Middle frontal gyrus (tissue), 1 donor: ENCODE measurements at regions not wholly inside any gene's neighbourhood (a gene's known extent, or its start where the extent isn't known, plus 50 kb on each side); places are given as distances from the start of the nearest gene placed in this dataset.

ENCODE experiments used
- DNase-seq: peaks from one replicate; pipeline ENCODE4 v3.0.0-alpha.2; 2015; ENCODE audit warnings: low spot score; ENCODE audit errors: extremely low spot score

GRCh38 chr21:27168084-27168483 is 201.2 kb upstream of the ADAMTS5 start:
- no peak for DNase-seq

DNA sequence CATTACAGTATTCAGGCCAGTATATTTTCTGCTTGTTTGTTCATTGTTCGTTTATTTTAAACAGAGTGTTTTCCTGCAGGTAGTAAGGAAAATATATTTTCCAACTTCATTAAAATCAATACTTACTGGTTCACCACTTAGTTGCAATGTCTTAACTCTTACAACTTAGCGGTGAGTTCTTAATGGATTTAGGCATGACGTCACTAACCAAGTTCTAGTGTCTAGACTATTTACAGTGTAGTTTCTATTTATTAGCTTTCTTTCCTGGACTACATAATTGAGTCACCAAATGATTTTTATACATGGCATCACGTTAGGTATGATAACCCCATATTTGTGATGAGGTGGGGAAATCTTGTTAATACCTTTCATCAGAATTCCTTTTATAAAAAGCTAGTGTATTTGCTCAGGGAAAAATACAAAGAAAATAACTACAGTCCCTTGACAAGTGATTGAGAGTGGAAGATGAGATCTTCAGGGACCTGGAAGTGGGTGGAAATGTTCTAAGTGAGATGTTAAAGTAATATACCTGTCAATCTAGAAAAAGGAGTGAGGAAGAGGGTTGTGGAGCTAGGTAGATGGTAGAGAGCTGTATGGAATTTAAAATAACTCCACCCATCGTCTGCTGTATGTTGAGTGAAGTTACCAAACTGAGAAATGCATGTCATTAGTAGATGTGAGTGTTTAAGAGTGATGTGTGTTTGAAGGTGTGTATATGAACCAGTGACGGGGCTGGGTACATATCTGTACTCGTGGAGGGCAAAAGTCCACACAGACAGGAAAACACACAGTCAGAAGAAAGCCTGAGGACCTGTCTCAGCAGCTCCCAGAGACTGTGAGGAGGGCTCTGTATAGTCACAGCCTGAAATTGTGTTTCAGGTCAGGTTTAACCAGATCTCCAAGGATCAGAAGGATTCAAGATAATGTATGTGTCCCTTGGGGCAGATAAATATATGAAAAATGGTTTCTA is 197.6 kb upstream of the ADAMTS5 start:
- DNase-seq: no peak

DNA sequence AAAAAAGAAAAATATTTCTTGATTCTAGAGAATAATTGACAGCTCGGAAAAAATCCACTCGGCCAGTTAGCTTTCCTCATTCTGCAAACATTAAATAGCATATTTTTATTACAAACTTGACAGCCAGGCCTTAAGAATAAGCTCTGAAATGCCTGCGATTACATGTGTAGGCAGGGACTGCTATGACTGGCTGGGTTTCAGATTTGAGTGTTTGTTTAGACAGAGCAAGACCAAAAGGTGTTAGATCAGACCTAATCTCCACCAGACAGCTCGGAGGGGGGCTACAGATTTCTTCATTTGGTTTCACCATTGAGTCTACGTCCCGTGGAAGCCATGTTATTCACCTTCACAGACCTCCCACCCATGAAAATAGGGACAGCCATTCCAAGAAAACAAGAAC is 192.1 kb upstream of the ADAMTS5 start:
- DNase-seq: no peak

DNA sequence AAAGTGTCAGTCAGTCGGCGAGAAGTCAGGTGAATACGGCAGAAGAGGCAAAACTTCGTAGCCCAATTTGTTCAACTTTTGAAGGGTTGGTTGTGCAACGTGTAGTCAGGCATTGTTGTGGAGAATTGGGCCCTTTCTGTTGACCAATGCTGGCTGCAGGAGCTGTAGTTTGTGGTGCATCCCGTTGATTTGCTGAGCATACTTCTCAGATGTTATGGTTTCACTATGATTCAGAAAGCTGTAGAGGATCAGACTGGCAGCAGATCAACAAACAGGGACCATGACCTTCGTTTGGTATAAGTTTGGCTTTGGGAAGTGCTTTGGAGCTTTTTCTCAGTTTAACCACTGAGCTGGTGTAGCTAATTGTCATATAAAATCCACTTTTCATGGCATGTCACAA is 190.2 kb upstream of the ADAMTS5 start:
- DNase-seq: no peak

DNA sequence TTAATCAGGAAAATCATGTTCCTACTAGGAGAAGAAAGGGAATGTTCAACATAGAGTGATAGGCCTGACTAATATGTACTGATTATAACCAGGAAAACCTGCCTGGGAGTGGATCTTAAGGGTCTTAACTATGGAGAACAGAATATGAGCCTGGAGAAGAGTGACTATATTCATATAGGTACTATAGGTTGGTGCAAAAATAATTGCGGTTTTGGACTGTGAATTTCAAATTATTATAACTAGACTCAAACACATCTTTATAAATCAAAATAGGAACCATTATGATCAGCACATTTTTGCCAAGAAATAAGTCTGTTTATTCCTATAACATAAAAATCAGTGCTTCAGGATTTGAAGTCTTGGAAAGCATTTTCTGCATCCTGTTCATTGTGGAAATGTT is 189.8 kb upstream of the ADAMTS5 start:
- DNase-seq: no peak

DNA sequence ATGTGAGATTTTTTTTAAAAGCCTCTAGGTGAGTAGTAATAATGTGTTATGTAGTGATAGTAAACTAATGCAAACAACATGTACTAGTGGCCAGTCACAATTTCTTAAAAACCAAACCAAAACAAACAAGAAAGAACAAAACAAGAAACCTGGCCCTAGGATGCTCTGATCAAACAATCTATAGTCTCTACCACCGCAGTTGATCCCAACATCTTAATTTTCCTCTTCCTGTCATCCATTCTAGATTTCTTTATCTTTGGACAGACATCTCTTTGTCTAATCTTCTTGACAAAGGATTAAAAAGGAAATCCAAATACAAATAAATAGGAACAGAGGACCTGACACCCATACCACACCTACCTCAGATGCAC is 188.2 kb upstream of the ADAMTS5 start:
- DNase-seq: no peak

GRCh38 chr21:27154451-27155129 is 187.7 kb upstream of the ADAMTS5 start:
- no peak for DNase-seq

GRCh38 chr21:27152996-27153395 is 186.1 kb upstream of the ADAMTS5 start:
- no peak for DNase-seq

- no peak for DNase-seq
Measured at GRCh38 chr21:27149034-27149433, 182.1 kb upstream of the ADAMTS5 start.

DNA sequence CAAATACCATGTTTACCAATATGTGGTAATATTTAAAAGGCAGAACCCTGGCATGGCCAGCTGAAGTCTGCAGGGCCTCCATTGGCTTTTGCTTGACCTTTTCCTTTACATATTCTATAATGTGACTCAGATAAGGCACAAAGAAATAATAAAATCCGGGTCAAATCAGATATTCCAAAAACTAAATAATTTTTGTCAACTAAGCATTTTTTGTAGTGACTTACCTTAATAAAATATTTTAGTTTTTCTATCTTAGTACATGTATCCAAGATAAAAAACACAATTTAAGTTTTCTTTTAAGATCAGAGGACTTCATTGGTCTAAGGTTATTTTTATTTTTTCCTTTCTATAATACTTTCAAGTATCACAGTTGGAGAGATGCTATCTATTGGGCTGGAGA is 179.4 kb upstream of the ADAMTS5 start:
- no peak for DNase-seq

- DNase-seq: no peak
Measured at GRCh38 chr21:27145134-27145798, 178.4 kb upstream of the ADAMTS5 start.

- no peak for DNase-seq
Measured at GRCh38 chr21:27143476-27143875, 176.6 kb upstream of the ADAMTS5 start.

DNA sequence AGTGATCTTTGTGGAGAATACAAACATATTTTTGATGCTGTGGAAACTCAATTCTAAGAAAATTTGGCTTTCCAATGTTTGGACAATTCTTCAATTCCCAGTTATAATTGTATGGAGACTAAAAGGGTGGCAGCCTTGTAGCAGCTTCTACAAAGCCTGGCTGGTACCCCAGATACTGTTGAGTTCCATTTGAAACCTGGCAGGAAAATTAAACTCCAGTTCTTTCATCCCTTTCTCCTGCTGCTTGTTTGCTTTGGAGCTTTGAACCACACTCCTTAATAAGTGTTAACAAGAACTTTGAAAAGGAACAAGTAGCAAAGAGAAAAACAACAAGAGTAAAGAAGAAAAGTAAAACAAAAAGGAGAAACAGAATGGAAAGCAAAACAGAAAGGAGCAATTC is 172.6 kb upstream of the ADAMTS5 start:
- no peak for DNase-seq

GRCh38 chr21:27134516-27134915 is 167.6 kb upstream of the ADAMTS5 start:
- no peak for DNase-seq

- DNase-seq: no peak
Measured at GRCh38 chr21:27132266-27132665, 165.4 kb upstream of the ADAMTS5 start.

DNA sequence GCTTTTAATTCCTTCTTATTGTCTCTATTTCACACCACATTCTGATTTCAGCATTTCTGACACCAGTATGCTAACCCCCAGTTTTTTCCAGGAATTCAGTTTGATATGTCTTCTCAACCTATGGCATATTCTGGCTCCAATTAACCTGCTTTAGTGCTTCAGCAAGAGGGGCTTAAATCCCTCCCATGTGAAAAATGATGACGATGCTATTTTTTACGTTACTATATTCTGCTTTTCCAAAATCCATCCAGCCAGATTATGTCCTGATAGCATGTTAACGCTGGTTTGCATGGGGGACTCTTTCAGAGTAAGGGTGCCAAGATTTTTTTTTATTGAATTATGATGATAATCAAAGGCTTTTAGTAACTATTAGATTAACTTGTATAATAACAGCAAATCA is 163.3 kb upstream of the ADAMTS5 start:
- no peak for DNase-seq

DNA sequence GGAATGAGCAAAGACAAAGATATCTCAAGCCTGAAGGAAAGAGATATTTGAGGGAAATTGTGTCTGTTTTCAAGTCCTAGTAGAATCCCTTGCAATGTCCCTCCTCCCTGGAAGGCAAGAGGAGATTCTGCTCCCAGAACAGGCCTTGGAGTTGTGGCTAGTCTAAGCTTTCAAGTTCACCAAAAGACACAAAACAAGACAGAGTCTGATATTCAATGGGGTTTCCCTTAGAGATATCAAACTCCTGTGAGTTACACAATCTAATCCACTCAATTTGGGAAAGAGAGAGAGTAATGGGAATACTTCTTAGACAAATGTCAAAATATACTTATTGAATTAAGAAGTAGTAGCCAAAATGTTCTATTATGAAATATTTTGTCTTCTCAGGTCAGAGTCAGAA is 162.8 kb upstream of the ADAMTS5 start:
- DNase-seq: no peak

DNA sequence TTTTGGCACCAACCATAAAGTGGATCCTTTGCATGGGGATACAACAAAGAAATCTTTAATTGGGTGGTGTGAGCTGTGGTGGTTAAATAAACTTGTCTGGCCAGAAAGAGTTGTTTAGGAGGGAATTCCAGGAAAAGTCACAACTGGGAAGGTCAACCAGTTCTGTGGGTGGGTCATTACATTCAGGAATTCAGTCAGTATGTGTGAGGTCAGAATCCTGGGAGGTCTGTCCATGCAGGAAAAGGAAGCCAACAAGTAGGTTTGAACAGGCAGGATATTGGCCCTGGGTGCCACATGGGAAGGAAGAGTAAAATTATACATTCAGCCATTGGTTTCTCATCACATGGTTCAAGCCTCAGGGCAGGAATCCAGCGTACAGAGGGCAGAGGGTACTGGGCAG is 162.3 kb upstream of the ADAMTS5 start:
- no peak for DNase-seq

DNA sequence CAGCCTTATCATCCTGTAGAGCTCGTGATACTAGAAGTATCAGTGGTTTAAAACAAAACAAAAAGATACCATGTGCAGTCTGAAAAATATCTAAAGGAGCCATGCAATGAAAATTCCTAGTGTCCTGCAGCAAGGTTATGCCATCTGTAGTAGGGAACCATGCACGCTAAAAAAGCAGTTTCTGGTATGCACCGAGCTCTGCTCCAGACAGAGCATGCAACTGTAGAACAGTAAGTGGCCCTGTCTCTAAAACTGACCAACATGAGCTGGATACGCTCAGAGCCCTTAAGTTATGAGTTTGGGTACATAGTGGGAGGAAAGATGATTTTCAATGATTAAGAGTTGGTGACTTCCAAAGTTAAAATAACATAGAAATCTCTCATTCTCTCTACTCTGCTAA is 159.3 kb upstream of the ADAMTS5 start:
- no peak for DNase-seq

- no peak for DNase-seq
Measured at GRCh38 chr21:27122686-27123085, 155.8 kb upstream of the ADAMTS5 start.

- DNase-seq: no peak
Measured at GRCh38 chr21:27114111-27114510, 147.2 kb upstream of the ADAMTS5 start.

GRCh38 chr21:27112186-27112585 is 145.3 kb upstream of the ADAMTS5 start:
- no peak for DNase-seq
